ENCODE measurements at regions not wholly inside any gene's neighbourhood (a gene's known extent, or its start where the extent isn't known, plus 50 kb on each side); places are given as distances from the start of the nearest gene placed in this dataset.
"Not testable (repeated sequence)": the region's sequence is repeated elsewhere in the genome, so short reads cannot be mapped to it uniquely, and the experiment has no call there.

- H3K27ac ChIP-seq; H3K4me3 ChIP-seq; DNase-seq (ENCODE audit: low spot score): not testable (repeated sequence)
Observed at GRCh38 chr3:75502171-75502570, 162.0 kb upstream of the FRG2C start.

- H3K4me3 ChIP-seq = peak overlapping the region; percentile 55
- not testable (repeated sequence) for H3K27ac ChIP-seq; DNase-seq (ENCODE audit: low spot score)
Observed at GRCh38 chr3:75502769-75503756, 161.1 kb upstream of the FRG2C start.

- no peak overlapping the region for H3K27ac ChIP-seq
- DNase-seq (ENCODE audit: low spot score) = no peak
- no peak overlapping the region for H3K4me3 ChIP-seq
- TF ChIP-seq CTCF (IDR thresholded peaks at IDR 0.05) = no peak
Observed at GRCh38 chr3:75506603-75507002, 157.5 kb upstream of the FRG2C start.

- not testable (repeated sequence) for H3K4me3 ChIP-seq; DNase-seq (ENCODE audit: low spot score); H3K27ac ChIP-seq
Observed at GRCh38 chr3:75507956-75508355, 156.2 kb upstream of the FRG2C start.

GRCh38 chr3:75527657-75528056 is 136.5 kb upstream of the FRG2C start:
- not testable (repeated sequence) for H3K4me3 ChIP-seq; DNase-seq (ENCODE audit: low spot score)

GRCh38 chr3:75552095-75552494 is 112.0 kb upstream of the FRG2C start:
- DNase-seq (ENCODE audit: low spot score); H3K27ac ChIP-seq; H3K4me3 ChIP-seq: not testable (repeated sequence)

More at GRCh38 chr3:75527657-75528056, 136.5 kb upstream of the FRG2C start:
- not testable (repeated sequence) for H3K27ac ChIP-seq

GRCh38 chr3:75564427-75564826 is 99.7 kb upstream of the FRG2C start:
- not testable (repeated sequence) for DNase-seq (ENCODE audit: low spot score); H3K4me3 ChIP-seq

GRCh38 chr3:75572303-75572702 is 91.8 kb upstream of the FRG2C start:
- H3K27ac ChIP-seq; H3K4me3 ChIP-seq; DNase-seq (ENCODE audit: low spot score): not testable (repeated sequence)

More at GRCh38 chr3:75564427-75564826, 99.7 kb upstream of the FRG2C start:
- H3K27ac ChIP-seq = not testable (repeated sequence)

- not testable (repeated sequence) for H3K4me3 ChIP-seq
Observed at GRCh38 chr3:75579091-75579490, 85.0 kb upstream of the FRG2C start.

GRCh38 chr3:75579536-75579935 is 84.6 kb upstream of the FRG2C start:
- peak overlapping the region; percentile 71 for H3K4me3 ChIP-seq
- not testable (repeated sequence) for DNase-seq (ENCODE audit: low spot score); H3K27ac ChIP-seq

More at GRCh38 chr3:75579091-75579490, 85.0 kb upstream of the FRG2C start:
- DNase-seq (ENCODE audit: low spot score); H3K27ac ChIP-seq: not testable (repeated sequence)

GRCh38 chr3:75579981-75580782 is 83.9 kb upstream of the FRG2C start:
- peak overlapping the region; percentile 71 for H3K4me3 ChIP-seq
- TF ChIP-seq CTCF (IDR thresholded peaks at IDR 0.05) = peak; percentile 91
- H3K27ac ChIP-seq; DNase-seq (ENCODE audit: low spot score): not testable (repeated sequence)

GRCh38 chr3:75582536-75582935 is 81.6 kb upstream of the FRG2C start:
- not testable (repeated sequence) for H3K27ac ChIP-seq; DNase-seq (ENCODE audit: low spot score); H3K4me3 ChIP-seq

- H3K27ac ChIP-seq; H3K4me3 ChIP-seq; DNase-seq (ENCODE audit: low spot score): not testable (repeated sequence)
Observed at GRCh38 chr3:75583116-75583515, 81.0 kb upstream of the FRG2C start.

- DNase-seq (ENCODE audit: low spot score); H3K27ac ChIP-seq; H3K4me3 ChIP-seq: not testable (repeated sequence)
Observed at GRCh38 chr3:75587695-75588094, 76.4 kb upstream of the FRG2C start.

GRCh38 chr3:75590382-75590781 is 73.7 kb upstream of the FRG2C start:
- not testable (repeated sequence) for DNase-seq (ENCODE audit: low spot score); H3K27ac ChIP-seq; H3K4me3 ChIP-seq

GRCh38 chr3:75604286-75604934 is 59.7 kb upstream of the FRG2C start:
- H3K27ac ChIP-seq; H3K4me3 ChIP-seq; DNase-seq (ENCODE audit: low spot score): not testable (repeated sequence)

Data from coronary artery (tissue), 2 donors.